ENCODE measurements at regions not wholly inside any gene's neighbourhood (a gene's known extent, or its start where the extent isn't known, plus 50 kb on each side); places are given as distances from the start of the nearest gene placed in this dataset.

- TF ChIP-seq EGR1 (IDR thresholded peaks at IDR 0.05; ENCODE audit: low read depth in 2 of 2) (no peak), TAF1 (conservative IDR thresholded peaks at IDR 0.05) (no peak), ATF3 (IDR thresholded peaks at IDR 0.05) (no peak), ZBTB33 (IDR thresholded peaks at IDR 0.05) (no peak), HNF4A (conservative IDR thresholded peaks at IDR 0.05) (no peak), RAD21 (IDR thresholded peaks at IDR 0.05) (no peak), MAX (IDR thresholded peaks at IDR 0.05) (no peak), JUND (IDR thresholded peaks at IDR 0.05) (no peak), FOXA1 (IDR thresholded peaks at IDR 0.05) (no peak), YY1 (IDR thresholded peaks at IDR 0.05) (no peak)
- TF ChIP-seq, protein P1, sequence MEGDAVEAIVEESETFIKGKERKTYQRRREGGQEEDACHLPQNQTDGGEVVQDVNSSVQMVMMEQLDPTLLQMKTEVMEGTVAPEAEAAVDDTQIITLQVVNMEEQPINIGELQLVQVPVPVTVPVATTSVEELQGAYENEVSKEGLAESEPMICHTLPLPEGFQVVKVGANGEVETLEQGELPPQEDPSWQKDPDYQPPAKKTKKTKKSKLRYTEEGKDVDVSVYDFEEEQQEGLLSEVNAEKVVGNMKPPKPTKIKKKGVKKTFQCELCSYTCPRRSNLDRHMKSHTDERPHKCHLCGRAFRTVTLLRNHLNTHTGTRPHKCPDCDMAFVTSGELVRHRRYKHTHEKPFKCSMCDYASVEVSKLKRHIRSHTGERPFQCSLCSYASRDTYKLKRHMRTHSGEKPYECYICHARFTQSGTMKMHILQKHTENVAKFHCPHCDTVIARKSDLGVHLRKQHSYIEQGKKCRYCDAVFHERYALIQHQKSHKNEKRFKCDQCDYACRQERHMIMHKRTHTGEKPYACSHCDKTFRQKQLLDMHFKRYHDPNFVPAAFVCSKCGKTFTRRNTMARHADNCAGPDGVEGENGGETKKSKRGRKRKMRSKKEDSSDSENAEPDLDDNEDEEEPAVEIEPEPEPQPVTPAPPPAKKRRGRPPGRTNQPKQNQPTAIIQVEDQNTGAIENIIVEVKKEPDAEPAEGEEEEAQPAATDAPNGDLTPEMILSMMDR (IDR thresholded peaks at IDR 0.05; ENCODE audit: low read depth, low read length, missing input control) = no peak
These were observed 495.5 kb upstream of the MGMT start for GRCh38 chr10:128971374-128972035.

All from liver (tissue), 3 donors.